ENCODE measurements at regions not wholly inside any gene's neighbourhood (a gene's known extent, or its start where the extent isn't known, plus 50 kb on each side); places are given as distances from the start of the nearest gene placed in this dataset.

GRCh38 chr11:122273476-122274191 lies 157.6 kb upstream of the BLID start:
- DNase-seq = no peak

GRCh38 chr11:122271745-122272144 lies 155.7 kb upstream of the BLID start:
- DNase-seq = no peak

- DNase-seq = peak; percentile 38
Observed at GRCh38 chr11:122271137-122271536, 155.1 kb upstream of the BLID start.

- no peak for DNase-seq
Observed at GRCh38 chr11:122270535-122270934, 154.5 kb upstream of the BLID start.

- DNase-seq = no peak
Observed at GRCh38 chr11:122269824-122270223, 153.8 kb upstream of the BLID start.

- DNase-seq = no peak
Observed at GRCh38 chr11:122268601-122269130, 152.7 kb upstream of the BLID start.

- no peak for DNase-seq
Observed at GRCh38 chr11:122267602-122268001, 151.6 kb upstream of the BLID start.

GRCh38 chr11:122265981-122266380 lies 150.0 kb upstream of the BLID start:
- DNase-seq = no peak

GRCh38 chr11:122264121-122264520 lies 148.1 kb upstream of the BLID start:
- DNase-seq = no peak

- DNase-seq = no peak
Observed at GRCh38 chr11:122261546-122261945, 145.5 kb upstream of the BLID start.

GRCh38 chr11:122259195-122259821 lies 143.3 kb upstream of the BLID start:
- no peak for DNase-seq

- no peak for DNase-seq
Observed at GRCh38 chr11:122258446-122259194, 142.6 kb upstream of the BLID start.

- DNase-seq = peak; percentile 43
Observed at GRCh38 chr11:122253589-122254231, 137.7 kb upstream of the BLID start.

GRCh38 chr11:122248939-122249338 lies 132.9 kb upstream of the BLID start:
- no peak for DNase-seq

GRCh38 chr11:122248131-122248530 lies 132.1 kb upstream of the BLID start:
- no peak for DNase-seq

- DNase-seq = no peak
Observed at GRCh38 chr11:122246874-122247273, 130.9 kb upstream of the BLID start.

GRCh38 chr11:122242731-122243130 lies 126.7 kb upstream of the BLID start:
- DNase-seq = no peak

GRCh38 chr11:122241566-122241965 lies 125.6 kb upstream of the BLID start:
- no peak for DNase-seq

- DNase-seq = no peak
Observed at GRCh38 chr11:122240638-122241037, 124.6 kb upstream of the BLID start.

- DNase-seq = no peak
Observed at GRCh38 chr11:122235615-122236014, 119.6 kb upstream of the BLID start.

GRCh38 chr11:122234780-122235179 lies 118.8 kb upstream of the BLID start:
- DNase-seq = no peak

- no peak for DNase-seq
Observed at GRCh38 chr11:122234257-122234656, 118.2 kb upstream of the BLID start.
